PC-3 (cell line): ENCODE measurements at regions not wholly inside any gene's neighbourhood (a gene's known extent, or its start where the extent isn't known, plus 50 kb on each side); places are given as distances from the start of the nearest gene placed in this dataset.
A peak's percentile ranks its signal among the peaks of the same experiment; 100 is the strongest.
"Not testable (repeated sequence)": the region's sequence is repeated elsewhere in the genome, so short reads cannot be mapped to it uniquely, and the experiment has no call there.

Source experiments
- ATAC-seq: fragments of 200-7000 bp; cut with Tn5 transposase; 2 replicates; pipeline ENCODE4 v1.9.1; 2020; ENCODE audit warnings: mild to moderate bottlenecking, moderate library complexity
- BruUV-seq: library from RNA; stranded (reverse); fragments of 400-500 nt; replicated peaks from 2 replicates; lab custom pipeline; 2021; lab: Mats Ljungman, UMichigan
- CTCF ChIA-PET: fragments of 300-600 bp; sonication (Branson Sonifier 250); formaldehyde crosslinking; loops from one replicate; lab custom pipeline; 2022; ENCODE audit warnings: antibody characterized with exemption; lab: Charles Lee
- POLR2A ChIA-PET: fragments of 300-600 bp; sonication (Branson Sonifier 250); formaldehyde crosslinking; loops from one replicate; lab custom pipeline; 2022; ENCODE audit warnings: antibody characterized with exemption; ENCODE audit not compliant: unreplicated experiment; lab: Charles Lee
- DNase-seq: peaks from one replicate; pipeline ENCODE4 v3.0.0-alpha.2; 2015
- H2AFZ ChIP-seq: fragments of 300-600 bp; sonication (generic); 2 replicates; pipeline ENCODE4 v1.6.0; 2016; ENCODE audit warnings: antibody characterized with exemption, low read length
- H3F3A ChIP-seq: fragments of 300-600 bp; sonication (generic); one replicate; pipeline ENCODE4 v1.6.0; 2017; ENCODE audit warnings: antibody characterized with exemption, low read length, control low read depth, mild to moderate bottlenecking; ENCODE audit not compliant: unreplicated experiment
- H3K27ac ChIP-seq: fragments of 300-600 bp; sonication (generic); 2 replicates; pipeline ENCODE4 v1.5.1; 2016; ENCODE audit warnings: mild to moderate bottlenecking, low read length
- H3K27me3 ChIP-seq: fragments of 300-600 bp; sonication (generic); 2 replicates; pipeline ENCODE4 v1.6.1; 2016; ENCODE audit warnings: low read length, mixed read lengths
- H3K36me3 ChIP-seq: fragments of 300-600 bp; sonication (generic); 2 replicates; pipeline ENCODE4 v1.6.1; 2016; ENCODE audit warnings: low read depth, mixed run types, low read length, mixed read lengths
- H3K4me1 ChIP-seq: fragments of 300-600 bp; sonication (generic); 2 replicates; pipeline ENCODE4 v1.5.1; 2016; ENCODE audit warnings: low read length; ENCODE audit not compliant: insufficient read depth
- H3K4me2 ChIP-seq: fragments of 300-600 bp; sonication (generic); 2 replicates; pipeline ENCODE4 v1.6.0; 2016; ENCODE audit warnings: low read length
- H3K4me3 ChIP-seq: fragments of 300-600 bp; sonication (generic); 2 replicates; pipeline ENCODE4 v1.5.1; 2016; ENCODE audit warnings: mild to moderate bottlenecking, low read length, mixed read lengths
- H3K79me2 ChIP-seq: fragments of 300-600 bp; sonication (generic); 2 replicates; pipeline ENCODE4 v1.6.1; 2017; ENCODE audit warnings: low read length, mixed read lengths
- H3K9ac ChIP-seq: fragments of 300-600 bp; sonication (generic); 2 replicates; pipeline ENCODE4 v1.6.0; 2016; ENCODE audit warnings: mild to moderate bottlenecking, low read length
- H3K9me2 ChIP-seq: fragments of 300-600 bp; sonication (generic); replicated peaks from 2 replicates; pipeline ENCODE4 v1.6.1; 2016; ENCODE audit warnings: mixed run types, low read length, mixed read lengths
- H3K9me3 ChIP-seq: fragments of 300-600 bp; sonication (generic); 2 replicates; pipeline ENCODE4 v1.6.1; 2016; ENCODE audit warnings: low read length, mixed read lengths
- H4K20me1 ChIP-seq: fragments of 300-600 bp; sonication (generic); 2 replicates; pipeline ENCODE4 v1.6.1; 2016; ENCODE audit warnings: low read length, mixed read lengths
- CTCF ChIP-seq: fragments of 300-600 bp; sonication (generic); conservative IDR thresholded peaks from 2 replicates; pipeline ENCODE4 v1.5.1; 2017; ENCODE audit warnings: antibody characterized with exemption, low read depth, mild to moderate bottlenecking, low read length
- EZH2 ChIP-seq: fragments of 300-600 bp; sonication (generic); IDR thresholded peaks from one replicate; pipeline ENCODE4 v1.6.1; 2017; ENCODE audit warnings: antibody characterized with exemption, mild to moderate bottlenecking, low read length; ENCODE audit not compliant: unreplicated experiment
- EZH2phosphoT487 ChIP-seq: fragments of 300-600 bp; sonication (generic); IDR thresholded peaks from 2 replicates; pipeline ENCODE4 v1.6.1; 2018; ENCODE audit warnings: mild to moderate bottlenecking, antibody characterized with exemption, low read length, borderline replicate concordance
- intact Hi-C: fragments of 100-400 bp; cut with micrococcal nuclease; formaldehyde crosslinking; loops from 2 replicates; pipeline ENCODE4 v1.9.0; 2023

- ATAC-seq, H3K4me2 ChIP-seq, H3K79me2 ChIP-seq, H2AFZ ChIP-seq, CTCF ChIA-PET, H3K9me2 ChIP-seq, H3K4me1 ChIP-seq, H3K36me3 ChIP-seq, H3K9ac ChIP-seq, H3K4me3 ChIP-seq, H4K20me1 ChIP-seq, H3K27me3 ChIP-seq, DNase-seq, H3K9me3 ChIP-seq, intact Hi-C loops, H3K27ac ChIP-seq, POLR2A ChIA-PET, BruUV-seq, H3F3A ChIP-seq: not testable (repeated sequence)
These were observed 270.0 kb downstream of the CEP170 start for GRCh38 chr1:242985096-242985495.

- ATAC-seq, intact Hi-C loops, H3K4me3 ChIP-seq, H4K20me1 ChIP-seq, H3F3A ChIP-seq, BruUV-seq, H3K9ac ChIP-seq, H3K4me2 ChIP-seq, H3K36me3 ChIP-seq, H3K9me3 ChIP-seq, H3K27me3 ChIP-seq, H3K79me2 ChIP-seq, H3K4me1 ChIP-seq, POLR2A ChIA-PET, CTCF ChIA-PET, H3K27ac ChIP-seq, H3K9me2 ChIP-seq, H2AFZ ChIP-seq: not testable (repeated sequence)
- peak; percentile 41 for DNase-seq
These were observed 281.7 kb downstream of the CEP170 start for GRCh38 chr1:242973341-242973740.

GRCh38 chr1:242966892-242967291, 288.2 kb downstream of the CEP170 start:
- Histone ChIP-seq H4K20me1 (no peaks in the 10 kb centered on the region), H3F3A (no peaks in the 10 kb centered on the region), H3K4me3 (no peak overlapping the region), H3K9me2 (no peaks in the 10 kb centered on the region), H3K27ac (no peak overlapping the region), H3K9ac (no peak overlapping the region), H2AFZ (no peak overlapping the region), H3K79me2 (no peaks in the 10 kb centered on the region), H3K4me1 (no peaks in the 10 kb centered on the region), H3K36me3 (no peaks in the 10 kb centered on the region), H3K9me3 (0 out of 2 replicates have a peak, but pooled peaks cover 8% of the 10 kb centered on the region), H3K27me3 (no peaks in the 10 kb centered on the region), H3K4me2 (no peak overlapping the region)
- no peak for ATAC-seq
- no peak for DNase-seq
- intact Hi-C loops: no loop called here
- no TSS peak for BruUV-seq
- ChIA-PET CTCF (interaction anchor here (0.6 kb wide), 1 partner anchor 45 kb away, joined by 3 read pairs; no protein-coding TSS in a partner anchor), POLR2A (no interaction called here)
- TF ChIP-seq EZH2phosphoT487: no peak
- TF ChIP-seq EZH2: no peak
- no peak for TF ChIP-seq CTCF

- intact Hi-C loops, H3K79me2 ChIP-seq, H2AFZ ChIP-seq, CTCF ChIA-PET, H3K4me3 ChIP-seq, H3K9me2 ChIP-seq, H3K9me3 ChIP-seq, BruUV-seq, ATAC-seq, H3K27ac ChIP-seq, H3K4me1 ChIP-seq, H3F3A ChIP-seq, H3K27me3 ChIP-seq, H3K36me3 ChIP-seq, H4K20me1 ChIP-seq, H3K4me2 ChIP-seq, POLR2A ChIA-PET, H3K9ac ChIP-seq: not testable (repeated sequence)
- peak; percentile 26 for DNase-seq
These were observed 295.7 kb downstream of the CEP170 start for GRCh38 chr1:242959397-242959796.

- H3K9ac ChIP-seq, H3K9me2 ChIP-seq, H3K9me3 ChIP-seq, H3K36me3 ChIP-seq, H4K20me1 ChIP-seq, H3K4me2 ChIP-seq, H3K79me2 ChIP-seq, H3K4me3 ChIP-seq, H3F3A ChIP-seq, H3K4me1 ChIP-seq, CTCF ChIA-PET, H3K27ac ChIP-seq, POLR2A ChIA-PET, intact Hi-C loops, DNase-seq, BruUV-seq, ATAC-seq, H2AFZ ChIP-seq: not testable (repeated sequence)
- H3K27me3 ChIP-seq: peaks cover 14% of the 10 kb centered on the region
These were observed 300.1 kb downstream of the CEP170 start for GRCh38 chr1:242954945-242955344.
